NOMO-1 (cell line): ENCODE measurements at regions not wholly inside any gene's neighbourhood (a gene's known extent, or its start where the extent isn't known, plus 50 kb on each side); places are given as distances from the start of the nearest gene placed in this dataset.
"Not testable (repeated sequence)": the region's sequence is repeated elsewhere in the genome, so short reads cannot be mapped to it uniquely, and the experiment has no call there.

ENCODE experiments used
- DNase-seq, 2 experiments: peaks; one replicate each; lab custom pipeline; 2025; ENCODE audit not compliant: unreplicated experiment in 2 of 2; lab: John Stamatoyannopoulos, UW

DNA sequence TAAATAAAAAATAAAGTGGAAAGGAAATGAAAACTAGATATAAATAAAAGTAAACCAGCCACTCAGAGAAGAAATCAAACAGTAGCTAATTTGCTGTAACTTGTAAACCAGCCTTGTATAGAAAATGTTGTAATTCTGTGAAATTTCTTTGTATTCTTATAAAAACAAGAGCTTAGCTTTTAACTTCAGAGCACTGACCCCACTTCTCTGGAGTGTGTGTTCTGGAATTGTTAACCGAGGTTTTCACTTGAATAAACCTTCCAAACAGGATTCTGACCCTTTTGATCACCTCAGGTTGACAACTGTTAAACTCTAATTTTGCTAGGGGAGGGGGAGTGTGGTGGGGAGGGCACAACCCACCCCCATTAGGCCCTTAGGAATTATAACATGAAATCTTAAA is 151.9 kb upstream of the TRIM24 start:
- DNase-seq = no peak

DNA sequence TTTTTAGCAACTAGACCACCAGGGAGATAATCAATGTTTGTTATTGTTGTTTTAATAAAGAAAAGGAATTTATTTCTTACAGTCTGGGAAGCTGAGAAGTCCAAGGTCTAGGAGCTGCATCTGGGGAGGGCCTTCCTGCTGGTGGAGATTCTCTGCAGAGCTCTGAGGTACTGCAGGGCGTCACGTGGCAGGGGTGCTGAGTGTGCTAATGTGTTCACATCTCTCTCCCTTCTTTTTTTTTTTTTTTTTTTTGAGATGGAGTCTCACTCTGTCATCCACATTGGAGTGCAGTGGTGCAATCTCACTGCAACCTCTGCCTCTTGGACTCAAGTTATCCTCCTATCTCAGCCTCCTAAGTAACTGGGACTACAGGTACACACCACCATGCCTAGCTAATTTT is 150.9 kb upstream of the TRIM24 start:
- no peak for DNase-seq

DNA sequence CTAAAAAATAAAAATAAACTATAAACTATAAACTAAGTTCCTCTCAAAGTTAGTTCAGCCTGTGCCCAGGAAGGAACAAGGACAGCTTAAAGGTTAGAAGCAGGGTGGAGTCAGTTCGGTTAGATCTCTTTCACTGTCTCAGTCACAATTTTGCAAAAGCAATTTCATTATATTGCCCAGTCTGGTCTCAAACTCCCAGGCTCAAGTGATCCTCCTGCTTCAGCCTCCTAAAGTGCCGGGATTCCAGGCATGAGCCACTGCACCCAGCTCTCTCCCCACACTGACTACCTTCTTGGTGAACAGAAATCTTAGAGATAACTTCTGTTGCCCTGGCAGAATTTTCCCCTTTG is 146.3 kb upstream of the TRIM24 start:
- no peak for DNase-seq

DNA sequence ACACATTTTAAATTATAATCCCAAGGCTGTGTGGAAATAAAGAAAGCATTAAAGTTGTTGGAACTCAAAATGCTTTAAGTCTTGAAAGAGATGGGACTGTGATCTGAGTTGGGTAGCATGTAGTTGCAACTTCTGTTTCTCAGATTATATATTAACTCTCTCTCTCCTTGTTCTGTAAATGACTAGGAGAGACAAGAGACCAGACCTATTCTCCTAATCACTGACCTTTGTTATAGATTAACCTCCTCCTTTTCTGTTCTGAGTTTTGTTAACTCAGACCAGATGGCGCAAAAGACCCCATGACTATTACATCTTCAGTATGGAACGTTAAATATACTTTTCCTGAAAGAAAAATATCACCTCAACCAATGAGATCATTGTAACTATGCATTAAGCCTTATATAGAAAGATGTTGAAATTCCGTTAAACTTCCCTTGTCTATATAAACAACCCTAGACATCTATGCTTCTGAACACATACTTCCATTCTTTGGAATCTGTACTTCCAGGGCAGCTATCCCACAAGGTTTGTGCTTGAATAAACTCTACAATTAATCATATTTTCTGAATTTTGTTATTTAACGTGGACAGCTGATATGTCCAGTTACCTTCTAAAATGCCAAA is 143.5 kb upstream of the TRIM24 start:
- DNase-seq = no peak

DNA sequence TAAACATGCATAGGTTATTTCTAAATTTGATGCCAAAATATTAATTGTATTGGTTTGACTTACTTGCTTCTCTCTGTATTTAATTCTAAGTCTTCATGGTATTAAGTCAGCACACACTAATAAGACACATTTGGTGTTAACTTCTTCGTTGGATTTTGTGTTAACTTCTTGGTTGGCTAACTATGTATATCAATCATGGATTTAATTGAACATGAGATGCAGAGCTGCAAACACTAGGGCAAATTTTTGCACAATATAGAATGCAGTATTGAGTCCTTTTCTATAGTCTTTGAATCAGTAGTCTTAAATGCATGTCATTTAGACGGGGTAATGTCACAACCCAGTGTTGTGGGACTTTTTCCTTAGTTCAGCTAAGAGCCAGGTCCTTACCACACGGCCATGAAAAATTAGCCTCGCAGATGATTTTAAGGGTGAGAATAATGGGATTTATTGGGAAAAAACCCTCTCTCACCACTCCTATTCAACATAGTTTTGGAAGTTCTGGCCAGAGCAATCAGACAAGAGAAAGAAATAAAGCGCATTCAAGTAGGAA is 142.9 kb upstream of the TRIM24 start:
- DNase-seq = no peak

DNA sequence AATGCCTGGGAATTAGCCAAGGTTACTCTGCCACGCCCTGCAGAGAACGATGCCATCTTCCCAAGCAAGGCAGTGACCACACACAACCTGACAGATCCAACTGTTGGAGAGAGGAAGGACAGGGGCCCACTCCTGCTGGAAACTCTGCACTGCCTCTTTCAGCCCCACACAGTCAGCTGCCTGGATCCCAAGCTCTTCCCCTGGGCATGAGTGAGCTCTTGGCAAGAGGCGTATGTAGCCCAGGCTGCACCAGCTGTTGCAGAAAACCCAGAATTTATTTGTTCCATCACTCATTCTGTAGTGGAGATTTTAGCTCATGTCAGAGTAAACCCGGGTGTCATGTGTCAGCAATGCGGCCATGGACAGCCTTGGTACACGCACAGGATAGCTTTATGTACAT is 135.1 kb upstream of the TRIM24 start:
- DNase-seq = no peak

DNA sequence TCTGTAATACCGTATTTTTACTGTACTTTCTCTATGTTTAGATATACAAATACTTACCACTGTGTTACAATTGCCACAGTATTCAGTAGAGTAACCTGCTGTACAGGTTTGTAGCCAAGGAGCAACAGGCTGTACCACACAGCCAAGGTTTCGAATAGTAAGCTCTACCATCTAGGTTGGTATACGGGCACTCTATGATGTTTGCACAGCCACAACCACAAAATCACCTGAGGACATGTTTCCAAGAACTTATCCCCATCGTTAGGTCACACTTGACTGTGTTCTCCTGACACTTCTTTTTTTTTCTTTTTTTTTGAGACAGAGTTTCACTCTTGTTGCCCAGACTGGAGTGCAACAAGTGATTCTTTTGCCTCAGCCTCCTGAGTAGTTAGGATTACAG is 134.6 kb upstream of the TRIM24 start:
- no peak for DNase-seq

DNA sequence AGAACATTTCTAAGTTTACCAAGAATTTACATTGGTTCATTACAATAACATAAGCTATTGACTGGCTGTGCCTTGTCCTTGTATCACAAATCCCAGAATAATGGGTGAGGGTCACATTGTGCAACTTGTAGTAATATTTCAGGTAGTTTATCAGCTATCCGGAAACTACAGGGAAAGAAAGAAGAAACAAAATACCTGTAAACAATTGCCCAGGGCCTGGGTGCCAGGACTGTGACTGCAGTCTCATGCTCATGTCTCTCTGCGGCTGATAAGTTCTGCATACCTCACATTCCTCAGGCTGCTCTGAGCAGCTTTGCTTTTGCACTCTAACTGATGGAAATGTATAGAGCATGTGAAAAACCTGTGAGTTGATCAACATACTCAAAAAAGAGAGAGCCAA is 131.8 kb upstream of the TRIM24 start:
- no peak for DNase-seq

DNA sequence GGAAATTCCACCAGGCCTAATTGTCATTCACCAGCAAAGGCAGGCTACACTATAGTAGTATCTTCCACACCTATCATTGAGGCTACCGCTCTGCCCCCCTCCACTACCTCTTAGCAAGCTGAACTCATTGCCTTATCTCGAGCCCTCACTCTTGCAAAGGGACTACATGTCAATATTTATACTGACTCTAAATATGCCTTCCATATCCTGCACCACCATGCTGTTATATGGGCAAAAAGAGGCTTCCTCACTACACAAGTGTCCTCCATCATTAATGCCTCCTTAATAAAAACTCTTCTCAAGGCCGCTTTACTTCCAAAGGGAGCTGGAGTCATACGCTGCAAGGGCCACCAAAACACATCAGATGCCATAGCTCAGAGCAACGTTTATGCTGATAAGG is 127.2 kb upstream of the TRIM24 start:
- DNase-seq = not testable (repeated sequence)

DNA sequence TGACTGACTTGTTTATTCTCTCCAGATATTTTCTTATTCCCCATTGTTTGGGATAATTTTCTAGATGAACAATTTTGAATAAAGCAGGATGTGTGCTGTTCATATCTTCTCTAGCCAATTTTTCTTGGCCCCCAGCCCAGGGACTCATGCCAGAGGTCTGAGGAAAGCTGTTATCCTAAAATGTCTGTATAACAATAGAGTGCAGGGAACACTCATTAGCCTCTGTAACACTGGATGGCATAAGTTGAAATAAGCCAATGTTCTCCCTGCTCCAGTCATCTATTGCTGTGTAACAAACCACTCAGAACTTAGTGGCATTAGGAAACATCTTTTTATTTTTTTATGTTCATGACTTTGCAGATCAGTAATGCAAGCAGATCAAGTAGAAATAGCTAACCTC is 121.7 kb upstream of the TRIM24 start:
- no peak for DNase-seq

DNA sequence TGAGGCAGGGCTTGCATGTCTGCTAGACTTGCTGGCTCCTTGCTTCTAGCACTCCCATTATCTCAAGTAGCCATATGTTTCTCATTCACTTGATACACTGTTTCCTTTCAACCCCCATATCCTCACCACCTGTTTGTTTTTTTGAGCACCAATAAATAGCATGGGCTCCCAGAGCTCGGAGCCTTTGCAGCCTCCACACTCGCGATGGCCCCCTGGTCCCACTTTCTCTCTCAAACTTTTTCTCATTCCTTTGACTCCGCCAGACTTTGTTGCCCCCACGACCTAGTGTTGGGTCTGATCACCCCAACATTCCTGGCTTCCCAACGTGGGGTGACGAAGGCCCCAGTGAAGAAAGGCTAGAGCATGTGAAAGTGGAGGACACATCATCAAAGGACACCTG is 120.8 kb upstream of the TRIM24 start:
- not testable (repeated sequence) for DNase-seq

DNA sequence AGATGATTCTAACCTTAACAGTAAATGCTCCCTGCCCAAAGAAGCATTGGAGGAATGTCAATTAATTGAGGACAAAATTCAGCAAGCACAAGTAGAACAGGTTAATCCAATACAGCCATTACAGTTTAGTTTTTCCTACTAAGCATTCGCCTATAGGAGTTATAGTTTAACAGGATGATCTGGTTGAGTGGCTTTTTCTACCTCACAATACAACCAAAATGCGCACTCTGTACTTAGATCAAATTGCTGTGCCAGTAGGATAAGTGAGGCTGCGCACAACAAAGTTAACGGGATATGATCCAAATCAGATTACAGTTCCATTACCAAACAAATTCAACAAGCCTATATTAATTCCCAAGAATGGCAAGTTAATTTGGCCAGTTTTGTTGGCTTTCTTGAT is 117.1 kb upstream of the TRIM24 start:
- no peak for DNase-seq

DNA sequence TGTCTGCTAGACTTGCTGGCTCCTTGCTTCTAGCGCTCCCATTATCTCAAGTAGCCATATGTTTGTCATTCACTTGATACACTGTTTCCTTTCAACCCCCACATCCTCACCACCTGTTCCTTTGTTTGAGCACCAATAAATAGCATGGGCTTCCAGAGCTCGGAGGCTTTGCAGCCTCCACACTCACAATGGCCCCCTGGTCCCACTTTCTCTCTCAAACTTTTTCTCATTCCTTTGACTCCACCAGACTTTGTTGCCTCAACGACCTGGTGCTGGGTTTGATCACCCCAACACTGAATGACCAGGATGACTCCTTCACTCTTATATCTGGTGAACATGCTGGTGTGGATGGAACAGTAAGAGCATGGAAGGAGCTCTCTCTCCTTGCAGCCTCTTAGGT is 114.5 kb upstream of the TRIM24 start:
- no peak for DNase-seq

DNA sequence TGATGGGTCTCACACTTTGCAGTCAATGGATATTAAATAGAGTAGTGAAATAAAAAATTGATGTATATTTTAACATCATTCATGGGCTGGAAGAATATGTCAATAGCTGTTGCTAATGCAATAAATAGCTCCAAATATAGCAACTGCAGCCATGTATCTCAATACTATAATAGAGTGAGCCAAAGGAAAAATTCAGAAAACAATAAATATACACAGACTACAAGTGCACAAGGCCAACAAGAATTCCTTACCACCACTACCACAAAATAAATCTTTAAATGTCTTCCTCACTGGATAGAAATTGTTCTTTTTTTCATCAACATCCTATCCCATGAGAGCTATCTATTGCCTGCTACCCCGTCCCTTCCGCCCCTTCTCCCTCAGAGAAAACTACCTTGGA is 113.1 kb upstream of the TRIM24 start:
- DNase-seq = no peak

DNA sequence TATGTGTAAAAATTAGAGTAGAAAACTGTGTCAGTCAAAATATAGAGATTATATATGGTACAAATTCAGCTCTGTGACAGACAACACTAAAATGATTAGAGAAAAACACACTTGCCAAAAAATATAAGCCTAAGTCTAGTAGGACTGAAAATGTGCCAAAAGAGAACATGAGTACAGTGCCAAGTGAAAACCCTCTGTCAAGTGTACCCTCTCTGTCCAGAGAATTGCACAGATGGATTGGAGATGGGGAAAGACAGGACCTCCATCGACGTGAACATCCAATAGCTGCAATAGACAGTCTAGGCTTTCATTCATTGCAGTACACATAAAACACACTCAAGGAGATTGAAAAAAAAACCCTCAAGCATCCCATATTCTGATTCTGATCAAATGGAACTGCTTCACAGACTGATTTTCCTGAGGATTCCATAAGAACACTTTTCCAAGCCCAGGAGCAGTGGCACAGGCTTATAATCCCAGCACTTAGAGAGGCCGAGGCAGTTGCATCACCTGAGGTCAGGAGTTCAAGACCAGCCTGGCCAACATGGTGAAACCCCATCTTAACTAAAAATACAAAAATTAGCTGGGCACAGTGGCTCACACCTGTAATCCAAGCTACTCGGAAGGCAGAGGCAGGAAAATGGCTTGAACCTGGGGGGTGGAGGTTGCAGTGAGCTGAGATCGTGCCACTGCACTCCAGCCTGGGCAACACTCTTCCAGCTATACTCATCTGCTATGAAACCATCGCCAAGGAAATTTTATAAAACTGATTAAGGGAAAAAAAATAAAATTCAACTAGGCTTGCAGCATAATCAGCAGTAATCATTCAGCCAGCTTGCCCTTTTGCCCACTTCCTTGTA is 110.0 kb upstream of the TRIM24 start:
- no peak for DNase-seq

DNA sequence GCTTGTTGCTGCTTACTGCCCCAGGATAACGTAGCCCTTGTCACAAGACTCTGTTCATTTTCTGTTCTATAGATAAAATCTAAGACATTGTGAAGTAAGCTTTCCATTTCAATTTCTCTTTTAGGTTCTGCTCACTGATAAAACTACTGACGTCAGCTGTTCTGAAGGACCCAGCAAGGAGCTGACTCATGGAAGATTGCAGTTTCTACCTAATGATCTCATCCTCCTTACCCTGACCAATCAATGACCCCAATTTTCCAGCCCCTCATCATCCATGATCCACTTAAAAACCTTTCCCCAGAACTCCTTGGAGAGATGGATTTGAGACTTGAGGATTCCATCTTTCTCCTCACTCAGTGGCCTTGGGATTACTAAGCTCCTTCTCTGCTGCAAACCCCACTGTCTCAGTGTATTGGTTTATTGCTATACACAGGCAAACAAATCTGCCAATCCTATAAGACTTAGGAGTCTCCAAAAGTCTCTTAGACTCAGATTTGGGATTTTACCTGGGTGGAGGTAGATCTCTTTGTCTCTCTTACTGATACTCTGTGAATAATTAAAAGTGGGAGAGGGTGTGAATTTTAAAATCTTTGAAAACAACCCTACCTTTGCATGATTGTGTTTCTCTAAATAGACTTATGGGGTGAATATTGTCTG is 109.2 kb upstream of the TRIM24 start:
- DNase-seq = no peak

DNA sequence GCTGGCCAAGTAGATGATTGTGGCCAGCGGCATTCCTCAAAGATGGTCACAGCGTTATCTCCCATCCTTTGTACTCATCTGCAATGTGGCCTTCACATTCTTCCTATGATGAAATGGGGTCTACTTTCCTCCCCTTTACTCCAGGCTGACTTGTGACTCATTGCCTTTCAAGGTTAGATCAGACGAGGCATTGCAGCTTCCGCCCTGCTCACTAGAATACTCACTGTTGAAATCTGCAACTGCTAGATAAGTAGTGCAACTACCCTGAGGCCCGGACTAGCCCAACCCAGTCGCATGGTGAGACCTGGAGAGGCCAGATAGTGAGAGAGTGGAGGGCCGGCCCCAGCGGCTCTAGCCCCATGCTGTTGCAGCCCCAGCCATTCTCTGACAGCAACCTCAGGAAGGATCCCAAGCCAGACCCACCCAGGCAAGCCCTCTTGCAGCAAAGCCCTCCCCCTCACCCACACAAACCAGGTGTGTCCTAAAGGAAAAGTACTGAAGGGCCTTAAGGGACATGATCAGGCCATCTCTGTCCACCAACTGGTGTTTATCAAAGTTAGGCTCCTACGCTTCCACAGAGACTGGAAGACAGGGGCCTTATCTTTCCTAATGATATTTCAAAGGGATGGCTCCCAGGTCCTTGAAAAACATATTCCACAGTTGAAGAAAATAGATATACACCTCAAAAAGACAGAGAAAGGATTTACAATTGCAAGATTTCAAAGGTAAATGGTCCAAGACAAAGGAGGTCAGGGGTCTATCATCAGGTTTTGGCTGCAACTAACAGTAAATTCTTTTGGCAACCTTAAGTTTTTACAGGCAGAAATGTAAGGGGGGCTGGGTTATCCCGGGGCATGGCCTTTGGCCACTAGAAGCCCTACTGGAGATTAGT is 107.2 kb upstream of the TRIM24 start:
- DNase-seq = no peak

DNA sequence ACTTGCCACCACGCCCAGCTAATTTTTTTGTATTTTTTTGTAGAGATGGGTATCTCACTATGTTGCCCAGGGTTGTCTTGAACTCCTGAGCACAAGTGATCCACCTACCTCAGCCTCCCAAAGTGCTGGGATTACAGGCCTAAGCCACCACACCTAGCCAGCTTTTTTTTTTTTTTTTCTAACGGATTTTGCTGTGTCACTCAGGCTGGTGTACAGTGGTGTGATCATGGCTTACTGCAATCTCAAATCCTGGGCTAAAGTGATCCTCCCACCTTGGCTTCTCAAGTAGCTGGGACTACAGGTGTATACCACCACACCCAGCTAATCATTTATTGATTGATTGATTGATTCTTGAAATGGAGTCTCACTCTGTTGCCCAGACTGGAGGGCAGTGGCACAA is 106.0 kb upstream of the TRIM24 start:
- DNase-seq = no peak

DNA sequence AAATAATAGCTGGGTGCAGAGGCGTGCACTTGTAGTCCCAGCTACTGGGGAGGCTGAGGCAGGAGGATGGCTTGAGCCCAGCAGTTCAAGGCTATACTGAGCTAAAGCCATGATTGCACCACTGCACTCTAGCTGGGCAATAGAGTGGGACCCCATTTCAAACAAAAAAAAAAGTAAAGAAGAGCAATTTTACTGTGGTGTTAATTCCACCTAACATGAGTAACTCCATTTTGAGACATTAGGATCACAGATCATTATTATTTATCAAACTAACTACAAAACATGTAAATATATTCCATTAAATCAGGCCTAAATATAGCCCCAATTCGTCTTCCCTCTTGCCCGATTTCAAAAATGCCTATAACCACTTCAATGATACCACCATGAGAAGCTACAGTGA is 104.8 kb upstream of the TRIM24 start:
- no peak for DNase-seq

DNA sequence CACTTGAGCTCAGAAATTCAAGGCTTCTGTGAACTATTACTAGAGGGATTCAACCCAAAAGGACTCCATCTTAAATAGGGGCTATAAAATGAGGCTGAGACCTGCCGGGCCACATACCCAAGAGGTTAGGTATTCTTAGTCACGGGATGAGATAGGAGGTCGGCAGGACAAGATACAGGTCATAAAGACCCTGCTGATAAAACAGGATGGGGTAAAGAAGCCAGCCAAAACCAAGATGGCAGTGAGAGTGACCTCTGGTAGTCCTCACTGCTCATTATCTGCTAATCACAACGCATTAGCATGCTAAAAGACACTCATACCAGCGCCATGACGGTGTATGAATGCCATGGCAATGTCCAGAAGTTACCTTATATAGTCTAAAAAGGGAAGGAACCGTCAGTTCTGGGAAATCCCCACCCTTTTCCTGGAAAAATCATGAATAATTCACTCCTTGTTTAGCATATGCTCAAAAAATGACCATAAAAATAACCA is 101.2 kb upstream of the TRIM24 start:
- no peak for DNase-seq
